ENCODE measurements at regions not wholly inside any gene's neighbourhood (a gene's known extent, or its start where the extent isn't known, plus 50 kb on each side); places are given as distances from the start of the nearest gene placed in this dataset.
"Not testable (repeated sequence)": the region's sequence is repeated elsewhere in the genome, so short reads cannot be mapped to it uniquely, and the experiment has no call there.

DNA sequence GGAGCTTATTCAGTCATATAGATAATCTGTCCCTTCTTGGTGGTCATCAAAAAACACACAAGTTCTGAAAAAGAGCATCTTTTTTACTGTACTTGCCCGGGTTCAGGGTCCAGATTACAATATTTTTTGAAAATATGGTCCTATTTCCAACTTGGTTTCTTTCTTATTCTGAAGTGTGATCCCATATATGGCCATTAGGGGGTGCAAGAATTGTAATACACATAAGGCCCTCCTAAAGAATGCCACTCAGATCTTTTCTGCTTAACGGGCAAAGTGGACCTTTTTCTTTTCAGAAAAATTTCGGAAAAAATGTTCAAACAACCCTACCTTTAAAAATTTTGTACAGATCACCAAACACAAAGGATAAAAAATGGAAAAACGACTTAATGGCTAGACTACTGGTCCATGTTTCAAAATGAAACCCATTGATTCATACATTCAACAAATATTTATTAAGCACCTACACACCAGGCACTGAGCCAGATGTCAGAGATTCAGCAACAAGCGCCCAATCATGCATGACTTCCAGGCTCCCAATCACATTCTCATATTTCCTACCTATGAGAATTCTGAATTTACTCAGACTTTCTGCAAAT lies 102.0 kb upstream of the MYRIP start:
- H3K9me3 ChIP-seq (ENCODE audit: control insufficient read depth, insufficient read depth, low read length), result no peaks in the 10 kb centered on the region
- peak in 1 of 2 donors; percentile 34 for DNase-seq
- Mint-ChIP-seq H3K4me3 (no peak overlapping the region), H3K9me3 (peaks cover 0 to under 1% of the 10 kb centered on the region in 2 donors), H3K27ac (no peak overlapping the region), H3K4me1 (peaks cover 0 to 7% of the 10 kb centered on the region in 2 donors), H3K36me3 (no peaks in the 10 kb centered on the region), H3K27me3 (ENCODE audit: low read depth in 2 of 2) (peaks cover under 1 to 11% of the 10 kb centered on the region in 2 donors)
- 21% methylated on average over 4 of the region's 5 CpGs for WGBS (ENCODE audit: insufficient coverage)
- H3K4me1 ChIP-seq (ENCODE audit: control insufficient read depth, insufficient read depth, low read length), result no peaks in the 10 kb centered on the region
- H3K36me3 ChIP-seq (ENCODE audit: control insufficient read depth, insufficient read depth, low read length), result no peaks in the 10 kb centered on the region
- no peak overlapping the region for H3K4me3 ChIP-seq (ENCODE audit: low read length)
- intact Hi-C loops (cut with micrococcal nuclease), result loop anchor here (2.0 kb wide), 1 partner anchor 471 kb away; no protein-coding TSS in a partner anchor
- no peak overlapping the region for H3K27ac ChIP-seq (ENCODE audit: low read length)
- TF ChIP-seq, protein P1, sequence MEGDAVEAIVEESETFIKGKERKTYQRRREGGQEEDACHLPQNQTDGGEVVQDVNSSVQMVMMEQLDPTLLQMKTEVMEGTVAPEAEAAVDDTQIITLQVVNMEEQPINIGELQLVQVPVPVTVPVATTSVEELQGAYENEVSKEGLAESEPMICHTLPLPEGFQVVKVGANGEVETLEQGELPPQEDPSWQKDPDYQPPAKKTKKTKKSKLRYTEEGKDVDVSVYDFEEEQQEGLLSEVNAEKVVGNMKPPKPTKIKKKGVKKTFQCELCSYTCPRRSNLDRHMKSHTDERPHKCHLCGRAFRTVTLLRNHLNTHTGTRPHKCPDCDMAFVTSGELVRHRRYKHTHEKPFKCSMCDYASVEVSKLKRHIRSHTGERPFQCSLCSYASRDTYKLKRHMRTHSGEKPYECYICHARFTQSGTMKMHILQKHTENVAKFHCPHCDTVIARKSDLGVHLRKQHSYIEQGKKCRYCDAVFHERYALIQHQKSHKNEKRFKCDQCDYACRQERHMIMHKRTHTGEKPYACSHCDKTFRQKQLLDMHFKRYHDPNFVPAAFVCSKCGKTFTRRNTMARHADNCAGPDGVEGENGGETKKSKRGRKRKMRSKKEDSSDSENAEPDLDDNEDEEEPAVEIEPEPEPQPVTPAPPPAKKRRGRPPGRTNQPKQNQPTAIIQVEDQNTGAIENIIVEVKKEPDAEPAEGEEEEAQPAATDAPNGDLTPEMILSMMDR (IDR thresholded peaks at IDR 0.05), result peak; percentile 72
- ATAC-seq, result peak in 1 of 3 donors; percentile 47
- H3K27me3 ChIP-seq (ENCODE audit: control insufficient read depth, insufficient read depth, low read length), result no peaks in the 10 kb centered on the region

DNA sequence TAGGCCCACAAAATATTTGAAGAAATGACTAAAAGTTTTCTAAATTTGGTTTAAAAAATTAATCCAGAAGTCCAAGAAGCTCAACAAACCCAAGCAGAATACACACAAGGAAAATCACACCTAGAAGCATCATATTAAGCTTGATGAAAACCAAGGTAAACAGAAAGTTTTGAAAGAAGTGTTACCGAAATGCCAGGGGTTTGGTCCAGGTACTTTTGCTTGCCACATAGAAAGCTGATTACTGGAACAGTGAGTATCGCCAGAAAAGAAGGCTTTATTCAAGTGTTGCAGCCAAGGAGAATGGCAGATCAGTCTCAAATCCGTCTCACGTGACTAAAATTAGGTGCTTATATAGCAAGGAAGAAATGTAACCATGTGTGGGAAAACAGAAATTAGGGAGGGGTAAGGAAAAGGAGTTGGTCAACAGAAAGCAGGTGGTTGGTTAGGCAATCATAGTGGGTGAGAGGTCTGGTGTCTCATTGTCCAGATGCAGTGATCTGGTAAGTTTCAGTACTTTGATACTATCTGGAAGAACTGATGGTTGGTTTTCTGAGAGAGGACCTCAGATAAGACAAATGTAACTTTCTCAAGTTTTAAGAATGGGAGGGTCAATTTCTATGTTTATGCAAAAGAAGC lies 96.9 kb upstream of the MYRIP start:
- no peak overlapping the region for H3K4me3 Mint-ChIP-seq
- 94% methylated on average over 4 of the region's 4 CpGs for WGBS (ENCODE audit: insufficient coverage)

GRCh38 chr3:39713341-39713740 lies 96.1 kb upstream of the MYRIP start:
- WGBS (ENCODE audit: insufficient coverage), result 91% methylated on average over 24 of the region's 24 CpGs
- H3K27ac ChIP-seq (ENCODE audit: low read length); H3K27me3 ChIP-seq (ENCODE audit: control insufficient read depth, insufficient read depth, low read length); H3K4me3 Mint-ChIP-seq; H3K4me3 ChIP-seq (ENCODE audit: low read length); intact Hi-C loops (cut with micrococcal nuclease); H3K9me3 Mint-ChIP-seq; H3K4me1 ChIP-seq (ENCODE audit: control insufficient read depth, insufficient read depth, low read length); H3K36me3 Mint-ChIP-seq; ATAC-seq; H3K9me3 ChIP-seq (ENCODE audit: control insufficient read depth, insufficient read depth, low read length); H3K4me1 Mint-ChIP-seq; DNase-seq; H3K36me3 ChIP-seq (ENCODE audit: control insufficient read depth, insufficient read depth, low read length); H3K27ac Mint-ChIP-seq; H3K27me3 Mint-ChIP-seq (ENCODE audit: low read depth in 2 of 2): not testable (repeated sequence)

More for the DNA sequence above, 96.9 kb upstream of the MYRIP start:
- Mint-ChIP-seq H3K9me3 (no peaks in the 10 kb centered on the region), H3K36me3 (no peaks in the 10 kb centered on the region), H3K4me1 (peaks cover 0 to 2% of the 10 kb centered on the region in 2 donors), H3K27ac (no peak overlapping the region), H3K27me3 (ENCODE audit: low read depth in 2 of 2) (peaks cover 4 to 6% of the 10 kb centered on the region in 2 donors)
- Histone ChIP-seq H3K4me1 (ENCODE audit: control insufficient read depth, insufficient read depth, low read length) (no peaks in the 10 kb centered on the region), H3K36me3 (ENCODE audit: control insufficient read depth, insufficient read depth, low read length) (no peaks in the 10 kb centered on the region), H3K4me3 (ENCODE audit: low read length) (no peak overlapping the region), H3K9me3 (ENCODE audit: control insufficient read depth, insufficient read depth, low read length) (no peaks in the 10 kb centered on the region), H3K27ac (ENCODE audit: low read length) (no peak overlapping the region), H3K27me3 (ENCODE audit: control insufficient read depth, insufficient read depth, low read length) (no peaks in the 10 kb centered on the region)
- intact Hi-C loops (cut with micrococcal nuclease), result no loop called here
- DNase-seq (no peak), ATAC-seq (no peak)
- TF ChIP-seq, protein P1 (IDR thresholded peaks at IDR 0.05), result no peak

DNA sequence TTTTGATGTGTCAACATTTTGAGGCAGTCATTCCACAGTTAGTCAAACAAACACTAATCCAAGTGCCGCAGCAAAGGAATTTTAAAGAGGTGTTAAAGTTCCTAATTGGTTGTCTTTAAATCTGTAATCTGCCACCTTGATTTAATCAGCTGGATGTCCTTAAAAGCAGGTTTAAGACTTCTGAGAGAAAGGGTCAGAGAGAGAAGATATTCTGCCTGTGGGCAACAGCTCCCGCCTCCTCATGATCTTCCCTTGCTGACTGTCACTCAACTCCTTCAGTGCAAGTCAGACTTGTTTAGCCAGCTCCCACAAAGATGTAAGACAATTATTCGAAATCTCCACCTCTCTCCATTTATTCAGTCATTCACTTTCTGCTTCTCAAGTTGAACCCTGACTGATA lies 92.6 kb upstream of the MYRIP start:
- Histone ChIP-seq H3K9me3 (ENCODE audit: control insufficient read depth, insufficient read depth, low read length) (no peaks in the 10 kb centered on the region), H3K4me3 (ENCODE audit: low read length) (no peak overlapping the region), H3K27ac (ENCODE audit: low read length) (no peak overlapping the region), H3K36me3 (ENCODE audit: control insufficient read depth, insufficient read depth, low read length) (no peaks in the 10 kb centered on the region), H3K27me3 (ENCODE audit: control insufficient read depth, insufficient read depth, low read length) (no peaks in the 10 kb centered on the region), H3K4me1 (ENCODE audit: control insufficient read depth, insufficient read depth, low read length) (no peaks in the 10 kb centered on the region)
- Mint-ChIP-seq H3K36me3 (no peaks in the 10 kb centered on the region), H3K9me3 (no peaks in the 10 kb centered on the region), H3K4me3 (no peak overlapping the region), H3K27me3 (ENCODE audit: low read depth in 2 of 2) (peaks cover 0 to 4% of the 10 kb centered on the region in 2 donors), H3K27ac (no peak overlapping the region), H3K4me1 (no peaks in the 10 kb centered on the region)
- intact Hi-C loops (cut with micrococcal nuclease), result no loop called here
- ATAC-seq (no peak), DNase-seq (no peak)
- 93% methylated on average over 3 of the region's 3 CpGs for WGBS (ENCODE audit: insufficient coverage)
- TF ChIP-seq, protein P1 (IDR thresholded peaks at IDR 0.05), result no peak

All from natural killer cell (primary cell).